ENCODE measurements at regions not wholly inside any gene's neighbourhood (a gene's known extent, or its start where the extent isn't known, plus 50 kb on each side); places are given as distances from the start of the nearest gene placed in this dataset.

- DNase-seq = no peak
Observed at GRCh38 chr22:48980918-48981317, 846.8 kb downstream of the BRD1 start.

GRCh38 chr22:48980409-48980808, 847.3 kb downstream of the BRD1 start:
- peak; percentile 18 for DNase-seq

GRCh38 chr22:48979482-48979881, 848.2 kb downstream of the BRD1 start:
- peak; percentile 54 for DNase-seq

- peak; percentile 33 for DNase-seq
Observed at GRCh38 chr22:48976556-48977535, 850.8 kb downstream of the BRD1 start.

GRCh38 chr22:48975886-48976285, 851.8 kb downstream of the BRD1 start:
- DNase-seq = no peak

- DNase-seq = no peak
Observed at GRCh38 chr22:48975316-48975741, 852.3 kb downstream of the BRD1 start.

GRCh38 chr22:48974443-48975315, 853.0 kb downstream of the BRD1 start:
- no peak for DNase-seq

- no peak for DNase-seq
Observed at GRCh38 chr22:48973694-48974041, 854.0 kb downstream of the BRD1 start.

GRCh38 chr22:48972979-48973693, 854.5 kb downstream of the BRD1 start:
- no peak for DNase-seq

GRCh38 chr22:48968201-48968959, 859.3 kb downstream of the BRD1 start:
- DNase-seq = peak; percentile 30

- DNase-seq = no peak
Observed at GRCh38 chr22:48963405-48963804, 864.3 kb downstream of the BRD1 start.

- no peak for DNase-seq
Observed at GRCh38 chr22:48961705-48962104, 866.0 kb downstream of the BRD1 start.

- DNase-seq = no peak
Observed at GRCh38 chr22:48960980-48961660, 866.6 kb downstream of the BRD1 start.

GRCh38 chr22:48960576-48960975, 867.1 kb downstream of the BRD1 start:
- DNase-seq = no peak

- DNase-seq = no peak
Observed at GRCh38 chr22:48959496-48959895, 868.2 kb downstream of the BRD1 start.

GRCh38 chr22:48957987-48958321, 869.7 kb downstream of the BRD1 start:
- DNase-seq = no peak

GRCh38 chr22:48957311-48957986, 870.2 kb downstream of the BRD1 start:
- no peak for DNase-seq

- DNase-seq = no peak
Observed at GRCh38 chr22:48955351-48956311, 872.0 kb downstream of the BRD1 start.

GRCh38 chr22:48954781-48955311, 872.8 kb downstream of the BRD1 start:
- DNase-seq = no peak

- DNase-seq = no peak
Observed at GRCh38 chr22:48953830-48954229, 873.8 kb downstream of the BRD1 start.

All from NCI-H345 (cell line).